Stimulated activated CD4-positive, alpha-beta T cell treated with anti-CD3 and anti-CD28 coated beads, Interleukin-12 subunit alpha, Interleukin-12 subunit beta, amount 100 ng/mL, for 48 hours (primary cell): ENCODE measurements at regions not wholly inside any gene's neighbourhood (a gene's known extent, or its start where the extent isn't known, plus 50 kb on each side); places are given as distances from the start of the nearest gene placed in this dataset.

Experiments used
- DNase-seq, 3 donors: peaks; one replicate each; pipeline ENCODE4 v3.0.0-alpha.2; 2020; ENCODE audit warnings: low read depth in 2 of 3, low spot score in 1 of 3

DNA sequence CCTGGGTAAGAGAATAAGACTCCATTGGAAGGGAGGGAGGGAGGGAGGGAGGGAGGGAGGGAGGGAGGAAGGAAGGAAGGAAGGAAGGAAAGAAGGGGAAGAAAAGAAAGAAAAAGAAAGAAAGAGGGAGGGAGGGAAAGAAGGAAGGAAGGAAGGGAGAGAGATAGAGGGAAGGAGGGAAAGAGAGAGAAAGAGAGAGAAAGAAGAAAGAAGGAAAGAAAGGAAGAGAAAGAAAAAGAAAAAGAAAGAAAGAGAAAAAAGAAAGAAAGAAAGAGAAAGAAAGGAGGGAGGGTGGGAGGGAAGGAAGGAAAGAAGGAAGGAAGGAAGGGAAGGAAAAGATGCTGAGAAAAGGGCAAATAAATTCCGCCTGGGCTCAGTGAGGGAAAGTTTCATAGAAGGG lies 74.7 kb upstream of the IFNAR2 start:
- DNase-seq: no peak

DNA sequence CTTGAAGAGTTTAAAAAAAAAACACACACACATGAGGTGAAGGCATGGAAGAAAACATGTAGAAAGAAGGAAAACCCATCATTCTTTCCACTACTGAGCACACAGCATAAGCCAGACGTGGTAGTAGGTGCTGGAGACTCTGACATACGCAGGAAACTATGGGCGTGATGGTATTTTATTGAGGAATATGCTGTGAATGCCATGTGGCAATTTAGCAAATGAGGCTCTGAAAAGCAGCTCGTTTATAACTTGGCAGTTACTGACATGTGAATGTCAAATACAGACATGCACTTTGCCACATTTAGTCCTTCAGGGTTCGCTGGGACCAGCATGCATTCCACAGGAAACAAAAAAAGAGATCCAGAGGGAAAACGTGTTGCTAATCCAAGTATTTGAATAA lies 74.3 kb upstream of the IFNAR2 start:
- DNase-seq: no peak

DNA sequence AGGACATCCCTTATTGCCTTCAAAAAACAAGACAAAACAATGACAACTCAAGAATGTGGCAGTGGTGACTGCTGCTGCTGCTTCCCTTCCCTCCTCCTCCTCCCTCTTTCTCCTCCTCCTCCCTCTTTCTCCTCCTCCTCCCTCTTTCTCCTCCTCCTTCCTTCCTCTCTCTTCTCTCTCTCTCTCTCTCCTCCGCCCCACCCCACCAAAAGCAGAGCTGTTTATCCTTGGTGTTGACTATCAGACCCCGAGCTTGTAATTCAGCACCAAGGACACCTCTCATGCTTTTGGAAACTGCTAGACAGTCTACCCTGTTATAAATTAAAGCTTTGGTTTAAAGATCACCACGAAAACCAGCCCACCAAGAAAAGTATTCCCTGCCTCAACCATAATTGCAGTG lies 72.4 kb upstream of the IFNAR2 start:
- DNase-seq: no peak

DNA sequence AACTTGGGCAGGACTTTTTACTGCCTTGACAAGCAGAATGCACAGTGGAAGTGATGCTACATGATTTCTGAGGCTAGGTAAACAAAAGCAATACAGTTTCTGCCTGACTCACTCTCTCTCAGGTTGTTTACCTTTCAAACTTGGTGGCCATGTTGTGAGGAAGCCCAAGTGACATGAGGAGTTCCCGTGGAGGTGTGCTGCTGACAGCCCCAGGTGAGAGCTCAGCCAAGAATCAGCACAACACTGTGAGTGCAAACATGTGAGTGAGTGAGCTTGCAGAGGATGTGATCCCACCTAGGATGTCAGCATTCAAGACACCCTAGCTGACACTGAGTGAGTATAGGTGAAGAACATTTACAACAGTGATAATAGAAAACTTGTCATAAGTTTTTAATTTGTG lies 71.1 kb upstream of the IFNAR2 start:
- DNase-seq: no peak

DNA sequence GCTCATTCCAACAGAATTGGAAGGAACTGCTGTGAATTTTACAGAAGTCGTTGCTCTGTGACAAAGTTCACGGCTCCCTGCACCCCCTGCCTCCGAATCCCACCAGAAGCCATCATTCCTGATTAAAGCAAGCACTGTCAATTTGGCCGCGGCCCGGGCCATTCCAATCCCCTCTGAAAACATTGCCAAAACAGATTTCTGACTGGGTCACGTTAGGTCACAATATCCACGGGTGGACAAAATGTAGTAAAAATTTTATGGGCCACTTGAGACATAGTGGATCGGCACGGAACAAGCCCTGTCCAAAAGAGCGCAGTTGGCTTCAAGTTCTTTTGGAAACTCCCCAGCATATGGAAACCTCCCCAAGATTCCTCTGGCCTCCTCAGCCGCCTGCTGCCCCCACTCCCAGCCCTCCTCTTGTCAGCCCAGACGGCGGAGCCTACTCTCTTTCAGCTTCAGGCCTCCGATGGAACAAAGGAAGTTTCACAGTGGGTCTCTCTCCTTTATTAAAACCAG lies 67.2 kb upstream of the IFNAR2 start:
- DNase-seq: no peak

DNA sequence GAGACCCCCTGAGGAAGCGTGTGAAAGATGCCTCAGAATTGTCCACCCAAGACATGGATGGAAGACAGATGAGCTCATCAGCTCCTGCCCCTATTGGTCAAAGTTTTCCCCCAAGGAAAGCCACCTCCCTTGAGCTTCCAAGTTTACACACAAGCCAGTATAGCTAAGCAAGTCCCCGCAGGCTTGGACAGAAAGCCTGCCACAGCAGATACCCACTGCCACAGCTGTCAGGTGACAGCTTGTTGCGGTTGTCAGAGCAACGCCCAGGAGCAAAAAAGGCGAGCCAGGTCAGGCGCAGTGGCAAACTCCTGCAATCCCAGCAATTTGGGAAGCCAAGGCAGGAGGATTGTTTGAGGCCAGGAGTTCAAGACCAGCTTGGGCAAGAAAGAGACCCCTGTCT lies 60.9 kb upstream of the IFNAR2 start:
- DNase-seq: no peak

DNA sequence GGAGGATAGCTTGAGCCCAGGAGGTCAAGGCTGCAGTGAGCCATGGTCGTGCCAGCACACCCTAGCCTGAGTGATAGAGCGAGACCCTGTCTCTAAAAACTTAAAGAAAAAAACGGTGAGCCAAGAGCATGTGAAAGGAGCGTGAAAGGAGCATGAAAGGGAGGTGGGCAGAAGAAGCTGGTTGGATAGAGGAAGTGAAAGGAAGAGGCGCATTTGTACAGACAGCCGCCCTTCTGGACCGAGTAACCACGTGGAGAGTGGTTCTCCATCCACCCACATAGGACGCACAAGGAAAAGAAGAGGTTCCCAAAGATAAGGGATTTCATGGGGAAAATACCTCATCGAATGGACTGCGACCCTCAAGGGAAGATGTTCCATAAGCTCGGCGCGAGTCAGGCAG lies 60.4 kb upstream of the IFNAR2 start:
- no peak for DNase-seq

DNA sequence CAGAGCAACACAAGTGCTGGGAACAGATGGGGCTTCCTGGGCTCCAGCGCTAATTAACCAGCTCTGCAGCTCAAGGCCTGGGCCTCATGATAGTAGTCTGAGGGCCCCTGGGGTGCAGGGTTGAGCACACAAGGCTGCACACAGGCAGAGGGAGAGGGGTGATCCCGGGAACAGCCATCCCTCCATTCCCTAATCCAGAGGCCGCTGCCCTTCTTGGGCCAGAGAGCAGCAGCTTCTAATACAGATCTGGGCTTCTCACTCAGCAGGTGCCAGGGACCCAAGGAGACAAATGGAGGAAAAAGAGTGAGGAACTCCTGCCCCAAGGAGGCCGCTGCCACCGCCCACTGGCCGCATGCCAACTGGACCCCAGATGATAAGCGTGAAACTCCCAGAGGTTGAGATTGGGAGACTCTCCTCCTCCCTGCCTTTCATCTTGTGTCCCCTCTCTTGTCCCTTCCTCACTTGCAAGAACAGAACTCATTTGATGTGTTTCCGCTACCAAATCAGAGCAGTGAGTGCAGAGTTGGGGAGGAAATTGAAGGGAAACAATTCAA lies 58.0 kb upstream of the IFNAR2 start:
- DNase-seq: no peak

DNA sequence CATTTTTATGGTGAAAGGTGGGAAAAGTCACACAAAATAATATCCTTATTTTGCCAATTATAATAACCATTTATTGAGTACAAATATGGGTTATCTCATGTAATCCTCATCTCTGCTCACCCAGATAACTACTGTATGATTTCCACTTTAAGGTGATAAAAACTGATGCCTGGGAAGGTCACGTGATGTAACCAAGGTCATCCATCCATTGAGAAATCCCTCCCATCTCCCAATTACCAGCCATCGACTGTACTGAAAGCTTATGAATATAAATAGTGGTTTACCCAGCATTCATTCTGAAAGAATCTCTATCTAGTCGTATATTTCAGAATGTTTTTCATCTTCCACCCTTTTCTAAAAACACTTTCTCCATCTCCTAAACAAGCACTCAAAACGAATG lies 55.0 kb upstream of the IFNAR2 start:
- no peak for DNase-seq
